ENCODE measurements at regions not wholly inside any gene's neighbourhood (a gene's known extent, or its start where the extent isn't known, plus 50 kb on each side); places are given as distances from the start of the nearest gene placed in this dataset.

GRCh38 chr5:91478096-91478495 is 95.0 kb upstream of the ARRDC3 start:
- Histone ChIP-seq H3K4me3 (no peak overlapping the region), H3K9me3 (no peaks in the 10 kb centered on the region), H3K36me3 (no peaks in the 10 kb centered on the region), H3K4me1 (no peaks in the 10 kb centered on the region), H3K27me3 (no peaks in the 10 kb centered on the region), H3K27ac (no peak overlapping the region)
- WGBS, 2 donors = 78 to 92% methylated on average over 2 of the region's 2 CpGs
- no peak for TF ChIP-seq CTCF (IDR thresholded peaks at IDR 0.05)
- DNase-seq (no peak), ATAC-seq (no peak)
- intact Hi-C loops (cut with DNase I) = no loop called here

- no peaks in the 10 kb centered on the region for H3K9me3 ChIP-seq
- no peak overlapping the region for H3K27ac ChIP-seq
- no peaks in the 10 kb centered on the region for H3K36me3 ChIP-seq
- H3K4me1 ChIP-seq = no peaks in the 10 kb centered on the region
- intact Hi-C loops (cut with DNase I) = no loop called here
- H3K27me3 ChIP-seq = no peaks in the 10 kb centered on the region
- 83 to 84% methylated on average over 3 of the region's 3 CpGs for WGBS, 2 donors
- no peak for ATAC-seq
- no peak overlapping the region for H3K4me3 ChIP-seq
- DNase-seq = no peak
- TF ChIP-seq CTCF (IDR thresholded peaks at IDR 0.05) = no peak
Measured at GRCh38 chr5:91477408-91477807, 94.3 kb upstream of the ARRDC3 start.

- no peaks in the 10 kb centered on the region for H3K36me3 ChIP-seq
- WGBS, 2 donors = 33 to 47% methylated on average over 1 of the region's 1 CpG
- no peaks in the 10 kb centered on the region for H3K27me3 ChIP-seq
- intact Hi-C loops (cut with DNase I) = no loop called here
- ATAC-seq (no peak), DNase-seq (no peak)
- H3K4me3 ChIP-seq = no peak overlapping the region
- TF ChIP-seq CTCF (IDR thresholded peaks at IDR 0.05) = no peak
- no peaks in the 10 kb centered on the region for H3K9me3 ChIP-seq
- H3K27ac ChIP-seq = no peak overlapping the region
- peaks cover 0 to 13% (median 0%) of the 10 kb centered on the region in 9 donors for H3K4me1 ChIP-seq
Measured at GRCh38 chr5:91474201-91474600, 91.1 kb upstream of the ARRDC3 start.

- H3K27me3 ChIP-seq = no peaks in the 10 kb centered on the region
- intact Hi-C loops (cut with DNase I) = no loop called here
- DNase-seq (no peak), ATAC-seq (no peak)
- no peak overlapping the region for H3K27ac ChIP-seq
- no peaks in the 10 kb centered on the region for H3K36me3 ChIP-seq
- H3K4me3 ChIP-seq = no peak overlapping the region
- no peak for TF ChIP-seq CTCF (IDR thresholded peaks at IDR 0.05)
- H3K9me3 ChIP-seq = no peaks in the 10 kb centered on the region
- H3K4me1 ChIP-seq = peaks cover 0 to 23% (median 0%) of the 10 kb centered on the region in 9 donors
- 71 to 76% methylated on average over 1 of the region's 1 CpG for WGBS, 2 donors
Measured at GRCh38 chr5:91472631-91473030, 89.5 kb upstream of the ARRDC3 start.

Data from heart right ventricle (tissue), 16 donors.